GM19395 (cell line): ENCODE measurements at regions not wholly inside any gene's neighbourhood (a gene's known extent, or its start where the extent isn't known, plus 50 kb on each side); places are given as distances from the start of the nearest gene placed in this dataset.
"Not testable (repeated sequence)": the region's sequence is repeated elsewhere in the genome, so short reads cannot be mapped to it uniquely, and the experiment has no call there.

Source experiments
- ATAC-seq: cut with Tn5 transposase; IDR thresholded peaks from one replicate; pipeline ENCODE4 v1.9.1; 2021; ENCODE audit warnings: mild to moderate bottlenecking, moderate library complexity; ENCODE audit not compliant: unreplicated experiment

DNA sequence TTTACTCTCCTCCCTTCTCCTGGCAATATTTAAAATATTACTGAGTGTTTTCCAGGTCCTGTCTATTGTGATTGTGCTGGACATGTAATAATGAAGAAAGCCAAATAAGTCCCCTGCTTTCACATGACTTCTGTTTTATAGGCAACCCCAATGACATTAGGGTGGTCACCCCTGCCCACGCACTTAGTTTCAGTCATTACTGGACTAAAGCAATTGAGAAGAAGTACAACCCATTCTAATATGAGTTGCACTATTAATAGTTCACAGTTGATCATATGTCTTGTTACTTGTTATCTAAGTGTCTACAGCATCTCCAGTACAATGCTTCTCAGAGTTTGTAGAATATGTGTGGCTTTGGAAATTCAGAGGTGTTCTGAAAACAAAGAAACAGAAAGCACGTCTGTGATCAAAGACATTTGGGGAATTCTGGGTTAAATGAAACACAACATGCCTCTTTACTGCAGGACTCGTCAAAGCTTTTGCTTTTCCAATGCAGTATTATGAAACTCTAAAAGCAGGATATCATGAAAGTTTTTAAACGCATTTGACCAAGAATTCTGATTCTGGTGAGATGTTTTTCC, 789.5 kb downstream of the DHX35 start:
- no peak for ATAC-seq

DNA sequence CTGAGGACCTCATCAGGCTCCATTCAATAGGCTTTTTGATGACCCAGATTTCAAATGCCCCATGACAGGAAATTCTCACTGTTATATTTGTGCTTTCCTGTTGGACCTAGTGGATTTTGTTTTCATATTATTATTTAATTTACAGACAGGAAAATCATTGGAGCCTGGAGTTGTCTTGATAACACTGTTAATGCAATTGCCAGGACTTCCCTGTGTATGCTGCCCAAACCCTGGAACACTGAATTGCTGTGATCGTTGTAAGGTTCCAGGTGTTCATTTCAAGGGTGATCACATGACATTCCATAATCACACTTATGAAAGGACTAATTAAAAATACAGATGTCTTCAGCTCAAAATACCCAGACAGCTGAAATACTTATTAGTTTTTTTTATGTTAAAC, 783.2 kb downstream of the DHX35 start:
- ATAC-seq: no peak

DNA sequence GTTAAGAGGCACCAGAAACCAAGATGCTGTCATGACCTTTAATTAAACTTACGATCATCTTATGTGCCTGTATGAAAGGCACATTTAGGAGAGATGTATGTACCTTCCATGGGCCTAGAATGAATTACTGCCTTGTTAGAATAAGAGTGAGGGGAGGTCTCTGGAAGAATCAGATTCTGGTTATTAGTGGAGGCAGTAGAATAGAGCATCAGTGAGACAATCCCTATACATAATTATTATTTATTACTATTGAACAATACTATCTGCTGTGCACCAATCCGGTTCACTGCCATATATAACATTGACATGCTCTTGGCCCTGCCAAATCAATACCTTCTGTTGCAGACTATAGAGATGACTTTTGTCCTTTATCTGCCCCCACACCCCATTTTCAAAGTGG, 776.5 kb downstream of the DHX35 start:
- no peak for ATAC-seq

DNA sequence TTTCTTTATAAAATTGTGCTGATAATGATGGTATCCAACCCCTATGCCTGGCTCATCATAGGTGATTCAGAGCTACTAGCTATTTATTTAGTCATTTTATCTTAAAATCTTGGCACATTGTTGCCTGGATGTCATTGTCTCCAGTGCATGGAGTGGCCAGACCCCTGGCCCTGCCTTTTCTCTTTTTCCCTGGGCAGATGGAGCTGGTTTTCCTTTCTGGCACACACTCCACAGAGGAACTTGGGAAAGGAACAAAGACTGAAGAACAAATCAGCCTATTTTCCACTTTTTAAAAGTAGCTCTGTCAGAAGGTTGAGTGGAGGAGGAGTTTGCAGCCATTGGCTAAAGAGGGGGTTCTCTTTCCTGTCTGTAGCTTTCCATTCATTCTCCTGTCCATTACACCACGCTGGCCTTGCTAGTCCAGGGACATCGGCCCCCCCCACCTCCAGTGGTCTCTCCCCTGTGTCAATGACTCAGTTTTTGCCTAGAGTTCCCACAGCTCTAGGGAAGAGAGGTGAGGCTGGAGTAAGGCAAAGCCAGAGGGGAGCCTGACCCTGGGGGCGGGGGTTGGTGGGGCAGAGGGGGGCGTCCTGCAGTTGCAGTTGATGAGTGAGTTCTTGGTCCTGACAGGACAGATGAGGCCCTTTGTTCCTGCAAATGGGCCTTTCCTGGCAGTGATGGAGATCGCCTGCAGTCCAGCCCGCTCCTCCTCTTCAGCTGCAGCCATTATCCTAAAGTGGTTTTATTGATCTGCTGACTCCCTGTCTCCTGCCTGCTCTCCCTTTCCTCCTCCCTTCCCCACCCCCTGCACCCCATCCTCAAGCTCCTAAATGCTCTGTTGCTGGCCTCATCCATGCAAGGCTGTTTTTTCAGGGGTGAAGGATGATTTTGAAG, 774.5 kb downstream of the DHX35 start:
- no peak for ATAC-seq

DNA sequence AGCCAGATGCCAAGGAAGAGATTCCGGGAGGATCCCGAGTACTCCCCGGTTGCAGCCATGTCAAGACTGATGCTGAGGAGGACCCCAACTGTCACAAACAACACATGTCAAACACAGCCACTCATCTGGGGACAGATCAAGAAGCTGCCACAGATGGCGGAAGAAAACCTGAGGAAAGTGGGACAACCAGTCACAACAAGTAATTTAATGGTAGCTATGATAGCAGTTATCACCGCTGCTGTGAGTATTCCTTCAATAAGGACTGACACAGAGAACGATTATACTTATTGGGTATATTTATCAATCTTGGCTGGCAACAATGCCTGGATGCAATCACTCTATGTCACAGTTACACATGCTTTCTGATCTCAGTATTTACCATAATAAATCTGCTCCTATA, 763.4 kb downstream of the DHX35 start:
- ATAC-seq: not testable (repeated sequence)

DNA sequence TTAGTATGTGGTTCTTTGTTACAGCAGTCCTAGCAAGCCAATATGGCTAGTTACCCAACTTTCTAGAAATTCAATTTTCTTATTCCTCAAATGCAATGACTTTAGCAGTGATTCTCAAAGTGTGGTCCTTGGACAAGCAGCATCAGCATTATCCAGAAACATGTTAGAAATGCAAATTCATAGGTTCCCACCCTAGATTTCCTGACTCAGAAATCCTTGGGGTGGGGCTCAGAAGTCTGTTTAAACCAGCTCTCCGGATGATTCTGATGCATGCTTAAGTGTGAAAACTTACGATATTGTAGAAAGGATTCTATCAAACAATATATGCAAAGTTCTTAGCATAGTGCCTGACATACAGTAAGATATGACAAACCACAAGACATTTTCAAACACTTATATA, 757.1 kb downstream of the DHX35 start:
- ATAC-seq: no peak

DNA sequence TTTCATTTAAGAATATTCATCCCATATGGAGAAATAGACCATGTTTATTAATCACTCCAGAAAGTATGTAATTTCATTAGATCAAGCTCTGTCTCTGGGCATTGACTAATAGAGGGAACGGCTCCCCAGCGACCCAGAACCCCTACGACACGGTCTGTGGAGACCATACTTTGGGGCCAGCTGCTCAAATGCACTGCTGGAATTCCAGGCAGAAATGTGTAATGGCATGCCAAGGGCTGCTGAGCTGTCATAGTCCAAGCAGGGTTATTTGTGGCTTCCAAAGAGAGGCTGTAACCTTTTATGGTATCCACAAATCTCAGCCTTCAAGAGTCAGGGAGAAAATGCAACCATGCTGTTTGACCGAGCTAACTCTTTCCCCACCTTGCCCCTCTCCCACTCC, 755.8 kb downstream of the DHX35 start:
- no peak for ATAC-seq

DNA sequence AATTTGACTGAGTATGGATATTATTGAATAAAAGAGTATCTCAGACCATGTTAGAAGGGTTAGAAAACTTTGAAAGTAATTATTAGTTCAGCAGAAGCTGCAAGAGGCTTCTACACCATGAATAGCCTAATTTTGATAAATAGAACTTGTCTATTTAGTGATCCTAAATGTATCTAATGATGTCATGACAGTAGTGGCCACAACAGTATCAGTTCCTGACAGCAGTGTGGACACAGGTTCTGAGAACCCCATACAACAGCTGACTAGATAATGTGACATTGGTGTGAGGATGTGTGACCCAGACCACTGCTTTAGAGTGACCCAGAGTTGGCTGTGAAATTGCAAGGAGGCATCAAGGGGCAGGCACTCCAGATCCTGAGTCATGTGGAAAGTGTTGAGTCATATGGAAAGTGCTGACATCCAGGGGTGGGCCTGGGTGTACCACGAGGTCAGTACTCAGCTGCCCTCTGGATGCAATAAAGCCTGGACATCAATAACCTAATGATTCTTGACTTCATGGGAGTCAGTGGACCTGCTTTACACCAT, 754.7 kb downstream of the DHX35 start:
- ATAC-seq: no peak

DNA sequence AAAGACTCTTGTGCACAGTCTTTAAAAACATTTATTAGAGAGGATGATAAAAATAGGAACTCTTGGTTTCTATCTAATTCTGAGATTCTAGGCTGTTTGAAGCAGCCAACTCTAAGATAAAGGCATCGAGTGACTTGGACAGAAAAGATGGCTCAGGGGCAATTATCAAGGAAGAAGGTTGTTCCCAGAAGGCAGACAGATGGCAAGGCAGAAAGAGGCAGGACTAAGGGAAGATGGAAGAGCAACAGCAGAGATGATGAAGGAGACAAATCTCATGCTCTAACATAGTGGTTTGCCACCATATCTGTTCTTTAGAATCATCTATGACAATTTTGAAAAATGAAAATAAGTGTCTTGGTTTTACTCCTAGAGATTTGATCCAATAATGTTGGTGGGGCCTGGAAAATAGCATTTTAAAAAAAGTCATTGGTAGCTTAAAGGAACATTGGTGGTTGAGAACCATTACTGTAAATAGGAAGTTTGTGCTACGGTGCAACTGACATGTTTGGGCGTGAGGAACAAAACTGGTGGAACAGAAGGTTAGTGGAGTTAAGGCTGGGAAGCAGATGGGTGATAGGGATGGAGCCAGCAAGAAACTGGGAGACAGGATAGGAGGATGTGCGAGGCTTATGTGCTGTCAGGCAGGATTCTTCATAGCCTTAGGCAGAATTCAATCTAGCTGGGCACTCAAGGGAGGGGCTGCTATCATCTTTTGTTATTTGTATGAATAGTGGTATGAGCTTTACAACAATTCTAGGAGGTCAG, 751.1 kb downstream of the DHX35 start:
- no peak for ATAC-seq

DNA sequence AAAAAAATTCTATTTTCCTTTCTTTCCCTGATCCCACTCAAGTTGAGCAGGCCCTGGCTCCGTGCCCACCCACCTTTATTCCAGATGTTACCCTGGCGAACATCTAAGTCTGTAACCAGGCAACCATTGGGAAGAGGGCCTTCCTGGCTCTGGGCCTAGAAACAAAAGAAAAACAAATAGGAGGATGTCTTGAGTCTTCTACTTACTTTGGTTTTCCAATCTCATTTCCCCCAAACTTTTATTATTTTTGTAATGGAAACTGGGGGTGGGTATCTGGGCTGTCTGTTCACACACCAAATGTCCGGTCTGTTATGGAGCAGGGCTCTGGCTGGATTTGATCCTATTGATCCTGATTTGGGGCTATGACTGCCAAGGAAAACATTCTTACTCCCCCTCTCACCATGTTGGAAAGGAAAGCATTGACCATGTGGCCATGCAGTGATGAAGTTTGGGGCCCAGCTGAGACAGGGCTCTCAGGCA, 744.1 kb downstream of the DHX35 start:
- no peak for ATAC-seq

DNA sequence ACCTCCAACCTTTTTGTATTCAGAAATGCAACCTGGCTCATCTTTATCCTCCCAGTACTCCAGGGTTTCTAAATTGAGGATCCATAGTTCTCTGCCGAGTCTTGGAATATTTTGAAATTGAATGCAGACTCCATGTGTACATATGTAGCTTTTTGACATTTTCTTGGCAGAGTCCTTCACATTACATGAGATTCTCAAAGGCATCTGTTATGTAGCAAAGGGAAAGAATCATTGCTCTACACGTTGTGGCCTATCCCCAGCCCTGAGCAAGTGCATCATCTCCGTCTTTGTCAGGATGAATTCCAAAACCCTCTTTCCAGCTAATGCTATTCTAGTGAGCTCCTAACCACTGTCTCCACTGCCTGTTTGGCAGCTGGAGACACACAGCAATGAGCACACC, 742.9 kb downstream of the DHX35 start:
- ATAC-seq: no peak

DNA sequence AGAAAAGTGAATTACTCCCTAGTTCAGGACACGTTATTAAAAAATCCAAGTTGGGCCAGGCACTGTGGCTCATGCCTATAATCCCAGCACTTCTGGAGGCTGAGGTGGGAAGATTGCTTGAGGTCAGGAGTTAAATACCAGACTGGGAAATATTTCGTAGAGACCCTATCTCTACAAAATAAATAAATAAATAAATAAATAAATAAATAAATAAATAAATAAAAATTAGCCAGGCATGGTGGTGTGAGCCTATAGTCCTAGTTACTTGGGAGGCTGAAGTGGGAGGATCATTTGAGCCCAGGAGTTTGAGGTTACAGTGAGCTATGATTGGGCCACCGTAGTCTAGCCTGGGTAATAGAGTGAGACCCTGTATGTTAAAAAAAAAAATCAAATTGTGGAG, 741.2 kb downstream of the DHX35 start:
- ATAC-seq: not testable (repeated sequence)

DNA sequence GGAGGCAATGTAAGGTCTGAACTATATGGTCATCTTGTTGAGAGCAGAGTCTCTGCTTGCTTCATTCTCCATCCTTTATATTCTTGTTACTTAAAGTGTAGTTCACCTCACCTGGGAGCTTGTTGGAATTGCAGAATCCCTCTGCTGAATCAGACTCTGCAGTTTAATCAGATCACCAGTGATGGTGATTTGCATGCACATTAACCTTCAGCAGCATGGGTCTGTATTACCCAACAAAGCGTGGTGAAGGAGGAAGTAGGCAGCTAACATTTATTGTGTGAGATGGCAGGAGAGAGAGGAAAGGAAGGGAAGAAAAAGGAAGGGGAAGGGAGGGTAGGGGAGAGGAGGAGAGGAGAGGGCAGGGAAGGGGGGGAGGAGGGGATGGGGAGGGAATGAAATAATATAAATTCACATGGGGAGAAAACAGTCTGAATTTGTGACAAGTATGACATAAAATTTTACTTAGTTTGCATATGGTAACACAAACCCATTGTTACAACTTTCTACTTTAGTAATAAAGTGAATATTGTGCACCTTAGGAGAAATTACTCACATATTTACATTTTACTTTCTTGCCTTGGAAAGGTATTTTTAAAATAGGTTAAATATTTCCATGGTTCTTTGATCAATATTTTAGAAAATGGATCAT, 740.7 kb downstream of the DHX35 start:
- no peak for ATAC-seq

DNA sequence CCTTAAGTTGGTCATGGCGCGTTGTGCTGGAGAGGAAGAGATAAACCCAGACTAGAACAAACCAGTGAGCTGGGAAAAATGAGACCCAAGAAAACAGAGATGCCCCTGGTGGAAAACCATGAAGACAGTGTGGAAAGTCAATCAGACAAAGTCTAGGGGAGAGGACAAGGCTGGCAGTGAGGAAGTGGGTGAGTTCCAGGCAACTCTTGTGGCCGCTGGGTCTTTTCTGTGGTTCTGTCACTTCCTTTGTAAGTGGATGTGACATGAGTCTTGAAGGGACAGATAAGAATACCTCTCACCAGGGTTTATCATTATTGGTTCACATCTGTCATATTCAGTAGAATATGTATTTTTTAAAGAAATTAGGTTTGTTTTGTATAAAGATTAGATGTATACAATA, 738.4 kb downstream of the DHX35 start:
- no peak for ATAC-seq

DNA sequence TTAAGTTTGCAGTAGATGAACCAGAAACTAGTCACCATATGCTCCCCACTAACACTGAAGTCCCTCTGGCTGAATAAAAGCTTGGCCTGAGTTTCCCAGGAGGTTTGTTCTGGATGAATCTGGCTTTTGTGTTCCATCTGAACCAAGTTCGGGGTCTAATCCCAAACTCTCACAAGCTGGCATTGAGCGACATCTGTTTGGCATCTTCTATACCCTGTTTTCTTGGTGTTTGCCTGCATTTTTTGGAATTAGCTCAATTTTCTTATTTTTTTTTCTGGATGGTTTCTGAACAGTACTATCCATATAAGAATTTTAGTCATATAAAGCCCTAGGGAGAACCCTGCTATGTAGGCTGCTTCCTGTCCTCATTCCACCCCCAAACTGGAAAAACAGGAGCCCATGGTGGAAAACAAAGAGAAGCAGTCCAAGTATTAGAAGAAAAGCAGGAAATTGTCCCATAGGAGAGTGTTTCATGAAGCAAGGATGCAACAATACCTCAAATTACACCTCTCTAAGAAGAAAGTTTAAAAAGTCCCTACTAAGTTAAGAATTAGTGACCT, 737.1 kb downstream of the DHX35 start:
- no peak for ATAC-seq

DNA sequence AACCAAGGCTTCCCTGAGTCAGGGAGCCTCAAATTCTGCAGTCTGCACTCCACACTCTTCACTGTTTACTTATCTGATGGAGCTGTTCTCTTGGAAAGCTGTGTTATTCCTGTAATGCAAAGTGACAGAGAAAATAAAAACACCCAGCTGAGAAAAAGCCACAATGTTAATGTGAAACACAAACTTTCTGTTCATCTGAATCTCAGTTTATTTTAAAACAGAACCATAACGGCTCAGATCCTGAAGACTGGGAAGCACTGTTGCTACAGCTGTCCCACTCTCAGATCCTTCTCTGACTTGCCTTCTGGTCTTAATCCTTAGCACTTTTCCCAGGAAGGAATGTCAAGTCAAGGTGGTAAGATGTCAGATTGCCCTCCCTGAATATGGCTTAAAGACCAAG, 736.6 kb downstream of the DHX35 start:
- ATAC-seq: no peak

DNA sequence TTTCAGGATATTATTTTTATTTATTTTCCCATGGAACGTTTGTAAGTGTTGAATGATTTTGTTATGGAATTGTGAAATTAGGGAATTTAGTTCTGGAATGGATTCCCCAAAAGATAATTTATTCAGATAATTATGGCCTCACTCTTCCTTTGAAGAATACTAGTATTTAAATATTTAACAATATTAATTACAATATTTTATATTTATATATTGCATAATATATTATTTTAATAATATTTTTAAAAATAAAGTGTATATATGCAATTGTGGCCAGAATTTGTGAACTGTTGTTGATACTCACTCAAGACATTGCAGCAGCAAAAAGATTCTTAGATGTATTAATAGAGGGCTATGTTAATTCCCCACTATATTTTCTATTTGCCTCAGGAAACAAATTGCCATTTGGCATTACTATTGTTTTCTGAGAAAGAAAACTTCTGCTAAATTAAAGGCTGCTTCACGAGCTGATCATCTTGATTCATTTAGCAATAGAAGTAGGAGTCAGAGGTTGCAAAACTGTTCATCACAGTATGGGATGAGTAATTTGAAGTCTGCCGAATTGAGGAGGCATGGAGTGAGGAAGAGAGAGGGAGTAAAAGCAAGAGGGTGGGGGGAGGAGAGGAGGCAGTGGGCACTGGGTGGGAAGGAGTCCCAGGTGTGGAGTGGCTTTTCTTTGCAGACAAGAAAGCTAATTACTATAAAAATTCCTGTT, 729.2 kb downstream of the DHX35 start:
- no peak for ATAC-seq

DNA sequence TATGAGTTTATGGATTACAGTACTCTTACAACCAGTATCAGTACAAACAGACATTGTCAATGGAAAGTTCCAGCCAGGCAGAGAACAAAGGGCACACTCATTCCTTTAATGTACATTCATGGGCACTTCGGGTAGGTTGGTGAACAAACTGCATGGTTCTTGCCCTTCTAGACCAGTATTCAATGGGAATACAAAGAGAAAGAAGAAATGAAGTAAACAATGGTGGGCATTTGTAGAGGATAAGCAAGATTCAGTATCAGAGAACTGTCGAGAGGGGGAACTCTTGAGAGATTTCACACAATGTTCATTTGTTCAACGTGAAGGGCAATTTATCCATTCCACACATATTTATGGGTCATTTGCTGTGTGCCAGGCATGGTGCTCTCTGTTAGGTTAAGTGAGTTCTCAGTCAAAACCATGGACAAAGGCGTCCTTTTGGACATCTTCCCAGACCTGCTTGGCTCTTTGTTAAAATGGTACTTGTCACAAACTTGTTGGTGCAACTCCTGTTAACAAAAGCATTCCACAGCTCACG, 714.8 kb downstream of the DHX35 start:
- ATAC-seq: no peak

DNA sequence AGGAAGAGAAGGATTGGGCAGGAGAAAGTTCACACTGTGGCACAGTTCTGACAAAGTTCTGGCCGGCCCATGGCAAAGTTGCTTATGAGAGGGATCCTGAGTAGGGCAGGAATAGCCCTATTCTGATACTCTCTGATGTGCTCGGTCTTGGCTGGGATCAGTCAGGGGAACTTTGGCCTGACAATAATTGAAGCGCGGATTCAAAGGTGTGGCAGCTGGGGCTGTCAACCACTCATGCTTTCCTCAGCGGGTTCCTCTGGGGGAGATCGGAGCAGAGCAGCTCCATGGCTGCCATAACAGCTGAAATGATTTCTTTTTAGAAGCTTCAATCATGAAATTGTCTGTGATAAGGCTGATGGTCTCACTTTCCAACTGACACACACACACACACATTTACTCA, 714.1 kb downstream of the DHX35 start:
- ATAC-seq: no peak

DNA sequence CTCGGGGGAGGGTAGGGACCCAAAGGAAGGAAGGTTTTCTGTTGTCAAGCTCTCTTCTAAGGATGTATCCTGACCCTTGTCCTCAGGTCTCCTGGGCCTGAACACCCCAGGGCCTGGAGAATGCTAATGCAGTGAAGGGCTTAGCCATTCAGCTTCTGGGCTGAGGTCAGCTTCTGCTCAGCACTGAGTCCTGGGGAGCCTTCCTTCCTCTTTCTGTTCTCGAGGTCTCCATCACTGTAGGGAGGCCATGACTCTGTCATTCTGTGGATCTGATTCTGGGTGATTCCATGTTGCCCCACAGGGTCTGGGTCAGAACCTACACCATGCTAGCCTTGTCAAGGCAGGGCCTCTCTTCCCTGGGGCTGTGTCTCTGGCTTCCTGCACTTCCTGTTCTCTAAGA, 712.7 kb downstream of the DHX35 start:
- ATAC-seq: no peak
